ENCODE measurements at regions not wholly inside any gene's neighbourhood (a gene's known extent, or its start where the extent isn't known, plus 50 kb on each side); places are given as distances from the start of the nearest gene placed in this dataset.
"Not testable (repeated sequence)": the region's sequence is repeated elsewhere in the genome, so short reads cannot be mapped to it uniquely, and the experiment has no call there.

GRCh38 chr7:3141326-3141725, 97.7 kb upstream of the CARD11 start:
- H3K27me3 ChIP-seq (replicated peaks; ENCODE audit: insufficient read depth, low read length), result no peaks in the 10 kb centered on the region
- no peaks in the 10 kb centered on the region for H3F3A ChIP-seq (ENCODE audit: insufficient read depth, low read length)
- H2AFZ ChIP-seq (ENCODE audit: low read length), result no peak overlapping the region
- H3K9me2 ChIP-seq (replicated peaks; ENCODE audit: insufficient read depth, low read length), result no peaks in the 10 kb centered on the region
- no peak for DNase-seq
- H3K27ac ChIP-seq (ENCODE audit: low read length), result no peak overlapping the region
- no peaks in the 10 kb centered on the region for H3K4me1 ChIP-seq (ENCODE audit: low read length)
- no peaks in the 10 kb centered on the region for H4K20me1 ChIP-seq (ENCODE audit: insufficient read depth, low read length)
- no peaks in the 10 kb centered on the region for H3K79me2 ChIP-seq (ENCODE audit: low read length)
- H3K4me3 ChIP-seq (ENCODE audit: low read length), result no peak overlapping the region
- H3K9me3 ChIP-seq (replicated peaks; ENCODE audit: insufficient read depth, low read length), result no peaks in the 10 kb centered on the region
- no peak overlapping the region for H3K4me2 ChIP-seq (ENCODE audit: low read depth, low read length)
- TF ChIP-seq EZH2 (optimal IDR thresholded peaks at IDR 0.05; ENCODE audit: low read depth, low read length) (no peak), CTCF (IDR thresholded peaks at IDR 0.05; ENCODE audit: low read length) (no peak), EZH2phosphoT487 (IDR thresholded peaks at IDR 0.05; ENCODE audit: low read length) (no peak)
- no peaks in the 10 kb centered on the region for H3K36me3 ChIP-seq (replicated peaks; ENCODE audit: insufficient read depth, low read length)
- H3K9ac ChIP-seq (ENCODE audit: low read length), result no peak overlapping the region

DNA sequence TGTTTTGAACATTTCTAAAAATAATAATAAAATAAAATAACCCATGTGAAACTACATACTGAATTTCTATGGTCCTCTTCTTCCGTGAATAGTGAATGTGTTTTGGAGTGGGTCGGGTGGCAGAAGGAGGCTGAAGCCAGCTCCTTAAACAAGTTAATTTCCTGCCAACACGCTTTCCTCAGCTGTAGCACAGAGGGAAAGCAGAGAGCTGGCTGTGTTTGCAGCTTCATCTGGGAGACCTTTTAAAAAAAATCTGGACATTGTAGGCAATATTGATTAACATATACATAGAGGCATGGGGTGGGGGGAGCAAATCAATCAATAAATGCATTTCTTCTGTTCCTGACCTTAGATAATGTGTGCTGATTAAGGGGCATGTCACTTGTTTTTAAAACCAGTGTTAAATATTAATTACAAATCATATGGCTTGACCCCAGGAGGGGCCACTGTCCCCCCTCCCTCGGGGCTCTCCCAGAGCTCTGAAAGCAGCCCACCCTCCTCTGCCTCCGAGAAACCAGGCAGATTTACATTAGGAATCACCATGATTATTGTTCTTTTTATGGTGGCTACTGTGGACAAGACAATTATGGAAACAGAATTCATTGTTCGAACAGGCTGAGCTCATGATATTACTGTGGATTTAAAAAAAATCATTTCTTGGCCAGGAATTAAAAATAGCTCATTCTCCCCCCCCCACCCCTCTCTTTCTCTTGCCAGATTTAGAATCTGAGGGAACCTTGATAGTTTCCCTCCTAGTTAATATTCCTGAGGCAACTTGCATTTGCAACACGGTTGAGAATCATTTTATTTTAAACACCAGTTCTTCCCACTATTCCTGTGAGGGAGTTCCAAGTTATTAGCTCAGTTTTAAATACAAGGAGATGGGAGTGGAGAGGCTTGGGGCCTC, 100.5 kb upstream of the CARD11 start:
- no peaks in the 10 kb centered on the region for H3K4me1 ChIP-seq (ENCODE audit: low read length)
- H2AFZ ChIP-seq (ENCODE audit: low read length), result no peak overlapping the region
- H3K4me2 ChIP-seq (ENCODE audit: low read depth, low read length), result no peak overlapping the region
- H4K20me1 ChIP-seq (ENCODE audit: insufficient read depth, low read length), result no peaks in the 10 kb centered on the region
- TF ChIP-seq EZH2 (optimal IDR thresholded peaks at IDR 0.05; ENCODE audit: low read depth, low read length) (no peak), EZH2phosphoT487 (IDR thresholded peaks at IDR 0.05; ENCODE audit: low read length) (no peak), CTCF (IDR thresholded peaks at IDR 0.05; ENCODE audit: low read length) (no peak)
- no peak overlapping the region for H3K4me3 ChIP-seq (ENCODE audit: low read length)
- H3F3A ChIP-seq (ENCODE audit: insufficient read depth, low read length), result no peaks in the 10 kb centered on the region
- H3K36me3 ChIP-seq (replicated peaks; ENCODE audit: insufficient read depth, low read length), result no peaks in the 10 kb centered on the region
- H3K9ac ChIP-seq (ENCODE audit: low read length), result no peak overlapping the region
- H3K27me3 ChIP-seq (replicated peaks; ENCODE audit: insufficient read depth, low read length), result no peaks in the 10 kb centered on the region
- H3K27ac ChIP-seq (ENCODE audit: low read length), result no peak overlapping the region
- no peaks in the 10 kb centered on the region for H3K9me3 ChIP-seq (replicated peaks; ENCODE audit: insufficient read depth, low read length)
- no peaks in the 10 kb centered on the region for H3K9me2 ChIP-seq (replicated peaks; ENCODE audit: insufficient read depth, low read length)
- no peak for DNase-seq
- no peaks in the 10 kb centered on the region for H3K79me2 ChIP-seq (ENCODE audit: low read length)

DNA sequence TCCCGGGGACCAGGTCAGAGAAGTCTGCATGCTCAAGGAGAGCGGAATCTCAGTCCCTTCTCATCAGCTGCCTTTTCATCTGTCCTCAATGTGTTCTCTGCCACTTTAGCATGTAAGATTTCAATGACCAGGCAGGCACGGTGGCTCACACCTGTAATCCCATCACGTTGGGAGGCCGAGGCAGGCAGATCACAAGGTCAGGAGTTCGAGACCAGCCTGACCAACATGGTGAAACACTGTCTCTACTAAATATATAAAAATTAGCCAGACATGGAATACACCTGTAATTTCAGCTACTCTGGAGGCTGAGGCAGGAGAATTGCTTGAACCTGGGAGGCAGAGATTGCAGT, 101.1 kb upstream of the CARD11 start:
- not testable (repeated sequence) for H3F3A ChIP-seq (ENCODE audit: insufficient read depth, low read length); DNase-seq; H3K27me3 ChIP-seq (replicated peaks; ENCODE audit: insufficient read depth, low read length); H3K27ac ChIP-seq (ENCODE audit: low read length); H3K4me1 ChIP-seq (ENCODE audit: low read length); H3K9me3 ChIP-seq (replicated peaks; ENCODE audit: insufficient read depth, low read length); H3K4me3 ChIP-seq (ENCODE audit: low read length); H3K4me2 ChIP-seq (ENCODE audit: low read depth, low read length); H3K79me2 ChIP-seq (ENCODE audit: low read length); H2AFZ ChIP-seq (ENCODE audit: low read length); H3K9me2 ChIP-seq (replicated peaks; ENCODE audit: insufficient read depth, low read length); H3K9ac ChIP-seq (ENCODE audit: low read length); H3K36me3 ChIP-seq (replicated peaks; ENCODE audit: insufficient read depth, low read length); H4K20me1 ChIP-seq (ENCODE audit: insufficient read depth, low read length)

GRCh38 chr7:3146571-3147226, 103.0 kb upstream of the CARD11 start:
- no peaks in the 10 kb centered on the region for H3K9me2 ChIP-seq (replicated peaks; ENCODE audit: insufficient read depth, low read length)
- H4K20me1 ChIP-seq (ENCODE audit: insufficient read depth, low read length), result no peaks in the 10 kb centered on the region
- no peak for TF ChIP-seq EZH2 (optimal IDR thresholded peaks at IDR 0.05; ENCODE audit: low read depth, low read length)
- no peak for TF ChIP-seq CTCF (IDR thresholded peaks at IDR 0.05; ENCODE audit: low read length)
- no peak for TF ChIP-seq EZH2phosphoT487 (IDR thresholded peaks at IDR 0.05; ENCODE audit: low read length)
- H3K79me2 ChIP-seq (ENCODE audit: low read length), result no peaks in the 10 kb centered on the region
- H3K9me3 ChIP-seq (replicated peaks; ENCODE audit: insufficient read depth, low read length), result no peaks in the 10 kb centered on the region
- no peak overlapping the region for H3K4me3 ChIP-seq (ENCODE audit: low read length)
- H3K4me1 ChIP-seq (ENCODE audit: low read length), result no peaks in the 10 kb centered on the region
- no peak overlapping the region for H3K4me2 ChIP-seq (ENCODE audit: low read depth, low read length)
- DNase-seq, result no peak
- H3F3A ChIP-seq (ENCODE audit: insufficient read depth, low read length), result no peaks in the 10 kb centered on the region
- no peak overlapping the region for H2AFZ ChIP-seq (ENCODE audit: low read length)
- H3K9ac ChIP-seq (ENCODE audit: low read length), result no peak overlapping the region
- H3K36me3 ChIP-seq (replicated peaks; ENCODE audit: insufficient read depth, low read length), result no peaks in the 10 kb centered on the region
- no peak overlapping the region for H3K27ac ChIP-seq (ENCODE audit: low read length)
- no peaks in the 10 kb centered on the region for H3K27me3 ChIP-seq (replicated peaks; ENCODE audit: insufficient read depth, low read length)

DNA sequence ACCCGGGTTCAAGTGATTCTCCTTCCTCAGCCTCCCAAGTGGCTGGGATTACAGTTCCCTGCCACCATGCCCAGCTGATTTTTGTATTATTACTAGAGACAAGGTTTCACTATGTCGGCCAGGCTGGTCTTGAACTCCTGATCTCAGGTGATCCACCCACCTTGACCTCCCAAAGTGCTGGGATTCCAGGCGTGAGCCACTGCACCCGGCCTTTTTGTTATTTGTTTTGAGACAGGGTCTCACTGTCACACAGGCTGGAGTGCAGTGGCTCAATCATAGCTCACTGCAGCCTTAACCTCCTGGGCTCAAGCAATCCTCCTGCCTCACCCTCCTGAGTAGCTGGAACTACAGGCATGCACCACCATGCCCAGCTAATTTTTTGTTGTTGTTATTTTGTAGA, 104.8 kb upstream of the CARD11 start:
- not testable (repeated sequence) for H3K27ac ChIP-seq (ENCODE audit: low read length); H3K4me2 ChIP-seq (ENCODE audit: low read depth, low read length); H3F3A ChIP-seq (ENCODE audit: insufficient read depth, low read length); H2AFZ ChIP-seq (ENCODE audit: low read length); H4K20me1 ChIP-seq (ENCODE audit: insufficient read depth, low read length); H3K9me3 ChIP-seq (replicated peaks; ENCODE audit: insufficient read depth, low read length); H3K9ac ChIP-seq (ENCODE audit: low read length); H3K36me3 ChIP-seq (replicated peaks; ENCODE audit: insufficient read depth, low read length); H3K27me3 ChIP-seq (replicated peaks; ENCODE audit: insufficient read depth, low read length); H3K79me2 ChIP-seq (ENCODE audit: low read length); DNase-seq; H3K4me3 ChIP-seq (ENCODE audit: low read length); H3K4me1 ChIP-seq (ENCODE audit: low read length); H3K9me2 ChIP-seq (replicated peaks; ENCODE audit: insufficient read depth, low read length)

Data from MM.1S (cell line).